ENCODE measurements at regions not wholly inside any gene's neighbourhood (a gene's known extent, or its start where the extent isn't known, plus 50 kb on each side); places are given as distances from the start of the nearest gene placed in this dataset.
"Not testable (repeated sequence)": the region's sequence is repeated elsewhere in the genome, so short reads cannot be mapped to it uniquely, and the experiment has no call there.

DNA sequence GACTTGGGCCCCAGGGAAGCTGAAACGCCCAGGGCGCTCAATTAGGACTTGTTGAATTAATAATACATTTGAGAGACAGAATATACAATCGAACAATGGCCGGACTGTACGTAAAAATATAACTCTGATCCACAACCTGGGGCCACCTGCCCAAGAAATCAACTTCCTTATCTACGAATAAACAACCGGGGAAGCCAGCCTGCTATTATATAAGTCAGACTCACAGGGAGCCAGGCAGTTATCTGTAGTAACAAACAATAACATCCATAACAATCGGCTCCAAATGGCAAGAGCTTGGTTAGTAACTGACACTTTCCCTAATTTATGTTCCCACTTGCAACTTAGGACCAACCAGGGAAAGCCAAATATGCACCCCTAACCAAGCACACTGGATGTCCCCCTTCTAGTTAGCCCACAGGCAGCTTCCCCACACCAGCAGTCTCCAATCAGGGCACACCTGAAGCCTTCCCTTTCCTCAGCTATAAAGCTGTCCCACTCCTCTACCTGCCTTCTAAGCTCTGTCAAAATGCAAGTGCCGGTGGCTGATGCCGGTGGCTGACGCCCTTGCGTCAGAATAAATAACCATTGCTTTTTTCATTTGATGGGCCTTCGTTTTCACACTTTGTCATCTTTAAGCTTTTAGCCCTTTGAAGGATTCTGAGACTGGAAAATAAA is 135.2 kb downstream of the FAM72B start:
- TF ChIP-seq, protein P1, sequence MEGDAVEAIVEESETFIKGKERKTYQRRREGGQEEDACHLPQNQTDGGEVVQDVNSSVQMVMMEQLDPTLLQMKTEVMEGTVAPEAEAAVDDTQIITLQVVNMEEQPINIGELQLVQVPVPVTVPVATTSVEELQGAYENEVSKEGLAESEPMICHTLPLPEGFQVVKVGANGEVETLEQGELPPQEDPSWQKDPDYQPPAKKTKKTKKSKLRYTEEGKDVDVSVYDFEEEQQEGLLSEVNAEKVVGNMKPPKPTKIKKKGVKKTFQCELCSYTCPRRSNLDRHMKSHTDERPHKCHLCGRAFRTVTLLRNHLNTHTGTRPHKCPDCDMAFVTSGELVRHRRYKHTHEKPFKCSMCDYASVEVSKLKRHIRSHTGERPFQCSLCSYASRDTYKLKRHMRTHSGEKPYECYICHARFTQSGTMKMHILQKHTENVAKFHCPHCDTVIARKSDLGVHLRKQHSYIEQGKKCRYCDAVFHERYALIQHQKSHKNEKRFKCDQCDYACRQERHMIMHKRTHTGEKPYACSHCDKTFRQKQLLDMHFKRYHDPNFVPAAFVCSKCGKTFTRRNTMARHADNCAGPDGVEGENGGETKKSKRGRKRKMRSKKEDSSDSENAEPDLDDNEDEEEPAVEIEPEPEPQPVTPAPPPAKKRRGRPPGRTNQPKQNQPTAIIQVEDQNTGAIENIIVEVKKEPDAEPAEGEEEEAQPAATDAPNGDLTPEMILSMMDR (IDR thresholded peaks at IDR 0.05) = not testable (repeated sequence)
- TF ChIP-seq POLR2A (IDR thresholded peaks at IDR 0.05) = not testable (repeated sequence)

Data from body of pancreas (tissue), 4 donors.